ENCODE measurements at regions not wholly inside any gene's neighbourhood (a gene's known extent, or its start where the extent isn't known, plus 50 kb on each side); places are given as distances from the start of the nearest gene placed in this dataset.

- DNase-seq = no peak
- no peak overlapping the region for H3K4me3 ChIP-seq
- H3K36me3 ChIP-seq = no peaks in the 10 kb centered on the region
- no peaks in the 10 kb centered on the region for H3K4me1 ChIP-seq
- H3K9me3 ChIP-seq = no peaks in the 10 kb centered on the region
- no peak overlapping the region for H3K27ac ChIP-seq
- WGBS, 5 donors = 56 to 71% (median 62%) methylated on average over 3 of the region's 3 CpGs
- no peaks in the 10 kb centered on the region for H3K27me3 ChIP-seq
- TF ChIP-seq EP300 (IDR thresholded peaks at IDR 0.05) (no peak), CTCF (IDR thresholded peaks at IDR 0.05) (no peak), POLR2A (IDR thresholded peaks at IDR 0.05) (no peak), POLR2AphosphoS5 (IDR thresholded peaks at IDR 0.05) (no peak)
- intact Hi-C loops (cut with DNase I; ENCODE audit: low total_unique reads) = no loop called here
Measured at GRCh38 chrX:97863261-97863660, 979.6 kb downstream of the RPA4 start.

- no peaks in the 10 kb centered on the region for H3K27me3 ChIP-seq
- DNase-seq = no peak
- H3K9me3 ChIP-seq = no peaks in the 10 kb centered on the region
- TF ChIP-seq POLR2AphosphoS5 (IDR thresholded peaks at IDR 0.05) (no peak), POLR2A (IDR thresholded peaks at IDR 0.05) (no peak), CTCF (IDR thresholded peaks at IDR 0.05) (no peak), EP300 (IDR thresholded peaks at IDR 0.05) (no peak)
- no peaks in the 10 kb centered on the region for H3K4me1 ChIP-seq
- intact Hi-C loops (cut with DNase I; ENCODE audit: low total_unique reads) = no loop called here
- H3K36me3 ChIP-seq = no peaks in the 10 kb centered on the region
- 47 to 71% (median 62%) methylated on average over 2 of the region's 2 CpGs for WGBS, 5 donors
- no peak overlapping the region for H3K4me3 ChIP-seq
- no peak overlapping the region for H3K27ac ChIP-seq
Measured at GRCh38 chrX:97867266-97867665, 983.6 kb downstream of the RPA4 start.

GRCh38 chrX:97876697-97877407 is 993.1 kb downstream of the RPA4 start:
- H3K36me3 ChIP-seq = no peaks in the 10 kb centered on the region
- intact Hi-C loops (cut with DNase I; ENCODE audit: low total_unique reads) = no loop called here
- DNase-seq = no peak
- TF ChIP-seq POLR2AphosphoS5 (IDR thresholded peaks at IDR 0.05) (no peak), POLR2A (IDR thresholded peaks at IDR 0.05) (no peak), EP300 (IDR thresholded peaks at IDR 0.05) (no peak), CTCF (IDR thresholded peaks at IDR 0.05) (no peak)
- no peak overlapping the region for H3K27ac ChIP-seq
- H3K4me3 ChIP-seq = no peak overlapping the region
- H3K27me3 ChIP-seq = no peaks in the 10 kb centered on the region
- H3K9me3 ChIP-seq = no peaks in the 10 kb centered on the region
- 91 to 100% (median 93%) methylated on average over 2 of the region's 2 CpGs for WGBS, 5 donors
- H3K4me1 ChIP-seq = no peaks in the 10 kb centered on the region

- Histone ChIP-seq H3K9me3 (no peaks in the 10 kb centered on the region), H3K4me3 (no peak overlapping the region), H3K27me3 (no peaks in the 10 kb centered on the region), H3K4me1 (no peaks in the 10 kb centered on the region), H3K36me3 (no peaks in the 10 kb centered on the region), H3K27ac (no peak overlapping the region)
- intact Hi-C loops (cut with DNase I; ENCODE audit: low total_unique reads) = no loop called here
- DNase-seq = no peak
- WGBS, 5 donors = 61 to 86% (median 69%) methylated on average over 3 of the region's 3 CpGs
- TF ChIP-seq POLR2AphosphoS5 (IDR thresholded peaks at IDR 0.05) (no peak), CTCF (IDR thresholded peaks at IDR 0.05) (no peak), EP300 (IDR thresholded peaks at IDR 0.05) (no peak), POLR2A (IDR thresholded peaks at IDR 0.05) (no peak)
Measured at GRCh38 chrX:97882306-97882705, 998.6 kb downstream of the RPA4 start.
